DOHH2 (cell line): ENCODE measurements at regions not wholly inside any gene's neighbourhood (a gene's known extent, or its start where the extent isn't known, plus 50 kb on each side); places are given as distances from the start of the nearest gene placed in this dataset.

ENCODE experiments used
- H3F3A ChIP-seq: fragments of 200-600 bp; sonication (generic), shearing (Covaris generic); 2 replicates; pipeline ENCODE4 v1.6.0; 2016; ENCODE audit warnings: antibody characterized with exemption, mild to moderate bottlenecking; ENCODE audit not compliant: control insufficient read depth, insufficient read depth
- H3K27ac ChIP-seq: fragments of 200-600 bp; sonication (generic); 2 replicates; pipeline ENCODE4 v1.5.1; 2014; ENCODE audit warnings: low read depth, mild to moderate bottlenecking, low read length, moderate library complexity
- H3K27me3 ChIP-seq: fragments of 200-600 bp; sonication (generic); 2 replicates; pipeline ENCODE4 v1.6.1; 2014; ENCODE audit warnings: mild to moderate bottlenecking, low read length, mixed read lengths; ENCODE audit not compliant: control insufficient read depth
- H3K36me3 ChIP-seq: fragments of 200-600 bp; sonication (generic); 2 replicates; pipeline ENCODE4 v1.6.1; 2014; ENCODE audit warnings: mild to moderate bottlenecking, low read length, moderate library complexity, mixed read lengths; ENCODE audit not compliant: control insufficient read depth
- H3K4me1 ChIP-seq: fragments of 200-600 bp; sonication (generic); 2 replicates; pipeline ENCODE4 v1.6.1; 2014; ENCODE audit warnings: mild to moderate bottlenecking, low read length, mixed read lengths; ENCODE audit not compliant: control insufficient read depth
- H3K4me2 ChIP-seq: fragments of 200-600 bp; sonication (generic); 2 replicates; pipeline ENCODE4 v1.6.0; 2014; ENCODE audit warnings: mild to moderate bottlenecking, low read length, moderate library complexity
- H3K4me3 ChIP-seq: fragments of 200-600 bp; sonication (generic); 2 replicates; pipeline ENCODE4 v1.5.1; 2014; ENCODE audit warnings: mild to moderate bottlenecking, low read length, mixed read lengths
- H3K79me2 ChIP-seq: fragments of 200-600 bp; sonication (generic); 2 replicates; pipeline ENCODE4 v1.6.1; 2014; ENCODE audit warnings: mild to moderate bottlenecking, low read length, mixed read lengths; ENCODE audit not compliant: control insufficient read depth
- H3K9me2 ChIP-seq: fragments of 200-600 bp; sonication (generic); replicated peaks from 2 replicates; pipeline ENCODE4 v1.6.1; 2014; ENCODE audit warnings: mild to moderate bottlenecking, low read length, mixed read lengths; ENCODE audit not compliant: control insufficient read depth
- H3K9me3 ChIP-seq: fragments of 200-600 bp; sonication (generic); 2 replicates; pipeline ENCODE4 v1.6.1; 2014; ENCODE audit warnings: antibody characterized with exemption, low read length, mixed read lengths; ENCODE audit not compliant: control insufficient read depth, insufficient read depth
- H4K20me1 ChIP-seq: fragments of 200-600 bp; sonication (generic); 2 replicates; pipeline ENCODE4 v1.6.0; 2014; ENCODE audit warnings: low read depth, mild to moderate bottlenecking, antibody characterized with exemption, low read length, moderate library complexity; ENCODE audit not compliant: control insufficient read depth, insufficient read depth
- CTCF ChIP-seq: fragments of 200-600 bp; sonication (generic); IDR thresholded peaks from one replicate; pipeline ENCODE4 v1.5.1; 2014; ENCODE audit warnings: antibody characterized with exemption, mild to moderate bottlenecking, low read depth, low read length; ENCODE audit not compliant: poor library complexity, severe bottlenecking
- EZH2phosphoT487 ChIP-seq: fragments of 200-600 bp; sonication (generic); IDR thresholded peaks from 2 replicates; pipeline ENCODE4 v1.6.1; 2017; ENCODE audit warnings: borderline replicate concordance, mild to moderate bottlenecking, antibody characterized with exemption, low read length, moderate library complexity, mixed read lengths

- Histone ChIP-seq H3K79me2 (no peaks in the 10 kb centered on the region), H3K27ac (no peak overlapping the region)
Observed at GRCh38 chr3:165645191-165645590, 192.0 kb downstream of the BCHE start.

GRCh38 chr3:165644331-165644730 is 192.9 kb downstream of the BCHE start:
- H3K9me2 ChIP-seq: no peaks in the 10 kb centered on the region
- H3K36me3 ChIP-seq: no peaks in the 10 kb centered on the region
- H3K27me3 ChIP-seq: no peaks in the 10 kb centered on the region
- no peak overlapping the region for H3K4me2 ChIP-seq
- H3F3A ChIP-seq: no peaks in the 10 kb centered on the region
- H3K4me1 ChIP-seq: no peaks in the 10 kb centered on the region
- no peak overlapping the region for H3K4me3 ChIP-seq
- H3K27ac ChIP-seq: no peak overlapping the region
- H4K20me1 ChIP-seq: no peaks in the 10 kb centered on the region
- no peaks in the 10 kb centered on the region for H3K9me3 ChIP-seq
- no peak for TF ChIP-seq EZH2phosphoT487
- no peak for TF ChIP-seq CTCF
- no peaks in the 10 kb centered on the region for H3K79me2 ChIP-seq

More at GRCh38 chr3:165645191-165645590, 192.0 kb downstream of the BCHE start:
- no peak overlapping the region for H3K4me3 ChIP-seq
- no peaks in the 10 kb centered on the region for H3K36me3 ChIP-seq
- no peaks in the 10 kb centered on the region for H3K4me1 ChIP-seq
- no peaks in the 10 kb centered on the region for H4K20me1 ChIP-seq
- no peak overlapping the region for H3K4me2 ChIP-seq
- H3K9me2 ChIP-seq: no peaks in the 10 kb centered on the region
- no peaks in the 10 kb centered on the region for H3F3A ChIP-seq
- TF ChIP-seq EZH2phosphoT487 (no peak), CTCF (no peak)
- no peaks in the 10 kb centered on the region for H3K27me3 ChIP-seq
- H3K9me3 ChIP-seq: no peaks in the 10 kb centered on the region

GRCh38 chr3:165643425-165643824 is 193.8 kb downstream of the BCHE start:
- Histone ChIP-seq H3K9me3 (no peaks in the 10 kb centered on the region), H3K36me3 (no peaks in the 10 kb centered on the region), H3K79me2 (no peaks in the 10 kb centered on the region), H3K27me3 (no peaks in the 10 kb centered on the region), H3K9me2 (no peaks in the 10 kb centered on the region), H3F3A (no peaks in the 10 kb centered on the region), H3K27ac (no peak overlapping the region), H3K4me3 (no peak overlapping the region), H4K20me1 (no peaks in the 10 kb centered on the region), H3K4me2 (no peak overlapping the region), H3K4me1 (no peaks in the 10 kb centered on the region)
- TF ChIP-seq CTCF (no peak), EZH2phosphoT487 (no peak)
